ENCODE measurements at regions not wholly inside any gene's neighbourhood (a gene's known extent, or its start where the extent isn't known, plus 50 kb on each side); places are given as distances from the start of the nearest gene placed in this dataset.

DNA sequence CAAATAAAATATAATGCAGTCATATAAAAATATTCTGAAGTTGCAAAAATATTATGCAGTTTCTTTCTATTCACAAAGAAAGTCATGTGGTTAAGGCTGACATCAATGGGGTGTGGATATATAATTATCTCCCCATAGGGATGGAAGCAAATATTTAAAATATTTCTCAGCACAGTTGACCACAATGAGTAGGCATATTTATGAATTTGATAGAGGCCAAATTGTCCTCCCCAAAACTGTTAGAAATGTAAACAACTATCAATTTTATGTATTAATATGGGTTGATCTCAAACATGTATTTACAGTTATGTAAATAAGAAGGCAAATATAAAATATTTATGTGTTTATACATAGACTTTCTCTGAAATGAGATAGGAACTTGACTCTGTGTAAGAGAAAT lies 246.0 kb upstream of the CBLB start:
- TF ChIP-seq, protein P1, sequence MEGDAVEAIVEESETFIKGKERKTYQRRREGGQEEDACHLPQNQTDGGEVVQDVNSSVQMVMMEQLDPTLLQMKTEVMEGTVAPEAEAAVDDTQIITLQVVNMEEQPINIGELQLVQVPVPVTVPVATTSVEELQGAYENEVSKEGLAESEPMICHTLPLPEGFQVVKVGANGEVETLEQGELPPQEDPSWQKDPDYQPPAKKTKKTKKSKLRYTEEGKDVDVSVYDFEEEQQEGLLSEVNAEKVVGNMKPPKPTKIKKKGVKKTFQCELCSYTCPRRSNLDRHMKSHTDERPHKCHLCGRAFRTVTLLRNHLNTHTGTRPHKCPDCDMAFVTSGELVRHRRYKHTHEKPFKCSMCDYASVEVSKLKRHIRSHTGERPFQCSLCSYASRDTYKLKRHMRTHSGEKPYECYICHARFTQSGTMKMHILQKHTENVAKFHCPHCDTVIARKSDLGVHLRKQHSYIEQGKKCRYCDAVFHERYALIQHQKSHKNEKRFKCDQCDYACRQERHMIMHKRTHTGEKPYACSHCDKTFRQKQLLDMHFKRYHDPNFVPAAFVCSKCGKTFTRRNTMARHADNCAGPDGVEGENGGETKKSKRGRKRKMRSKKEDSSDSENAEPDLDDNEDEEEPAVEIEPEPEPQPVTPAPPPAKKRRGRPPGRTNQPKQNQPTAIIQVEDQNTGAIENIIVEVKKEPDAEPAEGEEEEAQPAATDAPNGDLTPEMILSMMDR (conservative IDR thresholded peaks at IDR 0.05): no peak
- no peak for TF ChIP-seq ZFX (IDR thresholded peaks at IDR 0.05)
